HS-27A (cell line): ENCODE measurements at regions not wholly inside any gene's neighbourhood (a gene's known extent, or its start where the extent isn't known, plus 50 kb on each side); places are given as distances from the start of the nearest gene placed in this dataset.

Source experiments
- DNase-seq: peaks from one replicate; pipeline ENCODE4 v3.0.0-alpha.2; 2012; ENCODE audit warnings: low read depth, missing footprints

- no peak for DNase-seq
These were observed 765.0 kb downstream of the IGSF11 start for GRCh38 chr3:118269537-118270125.

GRCh38 chr3:118272991-118273390, 761.7 kb downstream of the IGSF11 start:
- DNase-seq = no peak

- no peak for DNase-seq
These were observed 756.8 kb downstream of the IGSF11 start for GRCh38 chr3:118277814-118278213.

DNA sequence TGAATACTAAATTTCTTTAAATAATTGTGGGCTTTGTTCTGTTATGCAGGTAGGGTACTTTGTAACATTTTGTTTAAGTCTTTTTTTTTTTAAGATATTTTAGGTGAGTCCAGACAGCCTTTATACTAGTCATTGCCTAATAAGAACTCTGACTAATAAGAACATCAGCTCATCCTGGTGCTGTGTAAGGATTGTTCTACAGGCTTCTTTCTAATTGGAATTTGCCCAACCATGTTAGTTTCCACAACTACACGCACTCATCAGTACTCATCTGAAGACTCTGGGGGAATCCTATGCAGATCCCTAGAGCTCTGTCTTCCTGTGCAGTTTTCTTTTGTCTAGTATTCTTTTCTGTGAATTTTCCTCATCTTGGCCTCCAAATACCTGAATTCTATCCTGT, 741.8 kb downstream of the IGSF11 start:
- no peak for DNase-seq

DNA sequence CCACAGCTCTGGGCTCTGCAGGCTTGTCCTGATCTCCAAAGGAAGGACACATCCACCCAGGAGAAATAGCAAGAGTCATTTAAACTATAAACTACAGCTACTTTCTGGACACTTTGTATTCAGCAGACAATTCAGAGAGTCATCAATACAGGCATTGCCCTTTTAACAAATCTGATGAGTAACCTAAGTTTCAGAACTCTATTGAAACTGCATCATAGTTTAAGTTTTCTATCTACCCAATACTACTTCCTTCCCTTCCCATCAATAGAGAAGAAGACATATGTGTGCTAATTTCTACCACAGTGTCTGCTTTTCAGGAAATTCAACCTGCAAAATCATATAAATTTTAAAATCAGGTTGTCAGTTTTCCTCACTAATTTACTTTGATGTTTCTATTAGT, 736.5 kb downstream of the IGSF11 start:
- no peak for DNase-seq

DNA sequence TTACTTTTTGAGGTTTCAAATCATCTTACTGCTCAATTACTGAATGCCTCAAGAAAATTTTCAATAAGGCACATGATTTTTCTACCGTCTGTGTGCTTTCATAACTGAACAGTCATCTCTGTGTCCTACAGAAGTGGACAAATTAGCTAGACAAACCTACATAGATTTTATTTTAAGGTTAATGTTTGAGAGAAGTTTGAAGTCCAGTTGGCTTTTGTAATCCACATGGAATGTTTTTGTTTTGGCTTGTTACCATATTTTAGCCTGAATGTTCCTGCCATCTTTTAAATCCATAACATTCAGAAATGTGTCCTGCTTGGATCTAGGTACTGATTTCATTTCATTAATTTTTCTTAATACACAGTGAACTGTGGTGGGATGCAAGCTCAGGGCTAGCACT, 730.1 kb downstream of the IGSF11 start:
- DNase-seq = no peak

DNA sequence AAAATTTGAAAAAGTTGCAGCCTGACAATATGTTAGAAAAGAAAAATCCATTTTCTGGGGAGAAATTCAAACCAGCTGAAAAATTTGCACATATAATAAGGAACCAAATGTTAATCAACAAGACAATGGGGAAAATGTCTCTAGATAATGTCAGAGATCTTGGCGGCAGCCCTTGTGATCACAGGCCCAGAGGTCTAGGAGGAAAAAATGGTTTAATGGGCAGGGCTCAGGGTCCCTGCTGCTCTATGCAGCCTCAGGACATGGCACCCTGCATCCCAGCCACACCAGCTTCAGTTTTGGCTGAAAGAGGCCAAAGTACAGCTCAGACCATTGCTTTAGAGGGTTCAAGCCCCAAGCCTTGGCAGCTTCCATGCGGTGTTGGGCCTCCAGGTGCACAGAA, 701.9 kb downstream of the IGSF11 start:
- no peak for DNase-seq

DNA sequence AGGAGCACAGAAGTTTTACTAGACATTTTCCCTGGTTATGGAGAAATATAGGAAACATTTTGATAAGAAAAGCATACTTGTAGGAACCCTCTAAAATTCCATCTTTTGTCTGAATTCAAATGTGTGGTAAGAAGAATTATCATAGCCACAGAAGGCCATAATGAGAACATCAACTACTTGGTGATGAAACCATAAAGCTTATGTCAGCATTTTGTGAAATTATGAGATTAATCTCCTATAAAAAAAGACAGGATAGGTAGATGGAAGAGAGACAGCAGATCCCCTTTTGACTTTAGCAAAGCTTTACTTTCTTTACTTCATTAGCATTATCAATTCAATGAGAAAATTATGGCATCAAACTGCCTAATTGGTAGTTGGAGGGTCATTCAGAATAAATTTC, 697.0 kb downstream of the IGSF11 start:
- no peak for DNase-seq

GRCh38 chr3:118347396-118348168, 687.1 kb downstream of the IGSF11 start:
- no peak for DNase-seq

GRCh38 chr3:118348169-118348557, 686.5 kb downstream of the IGSF11 start:
- DNase-seq = no peak

GRCh38 chr3:118354556-118354955, 680.1 kb downstream of the IGSF11 start:
- DNase-seq = no peak

DNA sequence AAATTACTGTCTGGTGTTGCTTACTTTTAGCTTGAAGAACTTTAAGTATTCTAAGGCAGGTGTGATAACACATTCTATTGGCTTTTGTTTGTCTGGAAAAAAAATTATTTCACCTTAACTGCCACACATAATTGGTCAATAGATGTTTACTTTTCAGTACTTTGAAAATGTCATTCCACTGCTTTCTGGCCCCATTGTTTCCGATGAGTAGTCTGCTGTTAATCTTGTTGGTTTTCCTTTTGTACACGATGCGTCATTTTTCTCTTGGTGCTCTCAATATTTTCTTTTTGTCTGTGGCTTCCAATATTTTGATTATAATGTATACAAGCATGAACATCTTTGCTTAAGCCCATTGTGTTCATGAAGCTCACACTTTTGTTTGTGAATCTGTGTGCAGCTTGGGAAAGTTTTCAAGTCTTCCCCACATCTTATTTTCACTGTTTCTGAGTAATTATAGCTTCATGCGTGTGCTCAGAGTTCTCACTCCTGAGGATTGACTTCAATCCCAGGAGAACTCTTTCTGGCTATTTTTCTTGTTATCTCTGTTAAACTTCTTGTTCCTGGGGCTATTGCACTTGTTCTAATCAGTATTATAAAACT, 664.7 kb downstream of the IGSF11 start:
- no peak for DNase-seq

GRCh38 chr3:118380576-118380975, 654.1 kb downstream of the IGSF11 start:
- no peak for DNase-seq

GRCh38 chr3:118396491-118396890, 638.2 kb downstream of the IGSF11 start:
- DNase-seq = no peak

GRCh38 chr3:118400086-118400485, 634.6 kb downstream of the IGSF11 start:
- DNase-seq = no peak

- no peak for DNase-seq
These were observed 633.8 kb downstream of the IGSF11 start for GRCh38 chr3:118400886-118401285.

- DNase-seq = no peak
These were observed 632.8 kb downstream of the IGSF11 start for GRCh38 chr3:118401887-118402286.

GRCh38 chr3:118402971-118403370, 631.7 kb downstream of the IGSF11 start:
- DNase-seq = no peak

GRCh38 chr3:118406562-118406961, 628.1 kb downstream of the IGSF11 start:
- DNase-seq = no peak

GRCh38 chr3:118408431-118408830, 626.2 kb downstream of the IGSF11 start:
- DNase-seq = no peak

DNA sequence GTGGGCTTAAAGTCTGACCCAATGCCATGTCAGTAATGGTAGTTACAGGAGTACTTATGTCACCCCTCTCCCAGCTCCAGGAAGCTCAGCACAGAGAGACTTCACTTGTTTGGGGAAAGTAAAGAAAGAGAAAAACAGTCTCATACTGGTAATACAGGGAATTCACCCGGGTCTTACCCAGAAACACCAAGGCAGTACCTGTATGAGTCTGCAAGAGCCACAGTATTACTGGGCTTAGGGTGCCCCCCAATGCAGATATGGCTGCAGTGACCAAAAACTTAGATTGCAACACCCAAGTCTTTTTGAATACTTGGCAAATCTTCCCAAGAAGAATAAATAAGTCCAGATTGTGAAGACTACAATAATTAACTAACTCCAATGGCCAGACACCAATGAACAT, 622.1 kb downstream of the IGSF11 start:
- DNase-seq = no peak

DNA sequence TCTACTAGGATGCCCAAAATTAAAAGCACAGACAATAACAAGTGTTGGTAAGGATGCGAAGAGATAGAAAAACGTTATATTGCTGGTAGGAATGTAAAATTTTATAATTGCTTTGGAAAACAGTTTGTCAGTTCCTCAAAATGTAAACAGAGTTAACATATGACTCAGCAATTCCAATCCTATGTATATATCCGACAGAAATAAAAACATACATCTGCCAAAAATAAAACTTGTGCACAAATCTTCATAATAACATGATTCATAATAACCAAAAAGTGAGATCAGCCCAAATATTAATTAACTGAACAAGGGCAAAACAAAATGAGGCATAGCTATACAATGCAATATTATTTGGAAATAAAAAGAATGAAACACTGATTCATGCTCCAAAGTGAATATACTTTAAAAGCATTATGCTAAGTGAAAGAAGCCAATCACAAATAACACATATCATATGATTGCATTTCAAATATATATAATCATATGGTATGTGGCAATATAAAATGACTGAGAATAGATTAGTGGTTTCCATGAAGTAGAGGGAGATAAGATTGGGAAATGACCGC, 609.3 kb downstream of the IGSF11 start:
- DNase-seq = no peak

- no peak for DNase-seq
These were observed 600.8 kb downstream of the IGSF11 start for GRCh38 chr3:118433825-118434224.
